ENCODE measurements at regions not wholly inside any gene's neighbourhood (a gene's known extent, or its start where the extent isn't known, plus 50 kb on each side); places are given as distances from the start of the nearest gene placed in this dataset.

- DNase-seq (ENCODE audit: low read depth), result no peak
- TF ChIP-seq, protein P1, sequence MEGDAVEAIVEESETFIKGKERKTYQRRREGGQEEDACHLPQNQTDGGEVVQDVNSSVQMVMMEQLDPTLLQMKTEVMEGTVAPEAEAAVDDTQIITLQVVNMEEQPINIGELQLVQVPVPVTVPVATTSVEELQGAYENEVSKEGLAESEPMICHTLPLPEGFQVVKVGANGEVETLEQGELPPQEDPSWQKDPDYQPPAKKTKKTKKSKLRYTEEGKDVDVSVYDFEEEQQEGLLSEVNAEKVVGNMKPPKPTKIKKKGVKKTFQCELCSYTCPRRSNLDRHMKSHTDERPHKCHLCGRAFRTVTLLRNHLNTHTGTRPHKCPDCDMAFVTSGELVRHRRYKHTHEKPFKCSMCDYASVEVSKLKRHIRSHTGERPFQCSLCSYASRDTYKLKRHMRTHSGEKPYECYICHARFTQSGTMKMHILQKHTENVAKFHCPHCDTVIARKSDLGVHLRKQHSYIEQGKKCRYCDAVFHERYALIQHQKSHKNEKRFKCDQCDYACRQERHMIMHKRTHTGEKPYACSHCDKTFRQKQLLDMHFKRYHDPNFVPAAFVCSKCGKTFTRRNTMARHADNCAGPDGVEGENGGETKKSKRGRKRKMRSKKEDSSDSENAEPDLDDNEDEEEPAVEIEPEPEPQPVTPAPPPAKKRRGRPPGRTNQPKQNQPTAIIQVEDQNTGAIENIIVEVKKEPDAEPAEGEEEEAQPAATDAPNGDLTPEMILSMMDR (conservative IDR thresholded peaks at IDR 0.05; ENCODE audit: low read depth, low read length), result no peak
- H3K4me3 ChIP-seq (ENCODE audit: low read length), result no peak overlapping the region
These were observed 166.7 kb upstream of the TSHZ3 start for GRCh38 chr19:31515931-31516330.

DNA sequence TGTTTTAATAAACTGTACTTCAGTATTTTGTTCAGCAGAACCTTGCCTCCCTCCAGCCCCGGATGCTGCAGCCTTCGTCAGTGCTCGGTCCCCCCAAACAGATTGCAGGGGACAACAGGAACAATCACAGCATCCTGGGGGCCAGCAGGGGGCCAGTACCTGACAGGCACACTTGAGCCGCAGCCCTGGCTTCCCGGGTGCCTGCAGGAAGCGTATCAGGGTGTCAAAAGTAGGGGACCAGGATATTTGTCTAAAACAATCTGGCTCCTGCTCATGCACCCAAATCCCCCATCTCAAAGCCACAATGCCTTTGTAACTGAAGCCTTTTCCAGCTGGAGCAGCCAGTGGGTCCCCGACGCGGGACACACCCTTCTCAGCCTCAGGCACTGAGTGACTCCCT lies 167.5 kb upstream of the TSHZ3 start:
- TF ChIP-seq, protein P1 (conservative IDR thresholded peaks at IDR 0.05; ENCODE audit: low read depth, low read length), result no peak
- no peak for DNase-seq (ENCODE audit: low read depth)
- H3K4me3 ChIP-seq (ENCODE audit: low read length), result no peak overlapping the region

GRCh38 chr19:31517224-31518180 lies 168.3 kb upstream of the TSHZ3 start:
- TF ChIP-seq, protein P1 (conservative IDR thresholded peaks at IDR 0.05; ENCODE audit: low read depth, low read length), result no peak
- DNase-seq (ENCODE audit: low read depth), result no peak
- H3K4me3 ChIP-seq (ENCODE audit: low read length), result no peak overlapping the region

- TF ChIP-seq, protein P1 (conservative IDR thresholded peaks at IDR 0.05; ENCODE audit: low read depth, low read length), result no peak
- DNase-seq (ENCODE audit: low read depth), result no peak
- no peak overlapping the region for H3K4me3 ChIP-seq (ENCODE audit: low read length)
These were observed 169.2 kb upstream of the TSHZ3 start for GRCh38 chr19:31518216-31519020.

GRCh38 chr19:31519256-31519655 lies 170.0 kb upstream of the TSHZ3 start:
- TF ChIP-seq, protein P1 (conservative IDR thresholded peaks at IDR 0.05; ENCODE audit: low read depth, low read length), result no peak
- no peak overlapping the region for H3K4me3 ChIP-seq (ENCODE audit: low read length)
- no peak for DNase-seq (ENCODE audit: low read depth)

- TF ChIP-seq, protein P1 (conservative IDR thresholded peaks at IDR 0.05; ENCODE audit: low read depth, low read length), result no peak
- DNase-seq (ENCODE audit: low read depth), result no peak
These were observed 170.7 kb upstream of the TSHZ3 start for GRCh38 chr19:31519908-31520307.

More at GRCh38 chr19:31519908-31520307, 170.7 kb upstream of the TSHZ3 start:
- no peak overlapping the region for H3K4me3 ChIP-seq (ENCODE audit: low read length)
